ENCODE measurements at regions not wholly inside any gene's neighbourhood (a gene's known extent, or its start where the extent isn't known, plus 50 kb on each side); places are given as distances from the start of the nearest gene placed in this dataset.

DNA sequence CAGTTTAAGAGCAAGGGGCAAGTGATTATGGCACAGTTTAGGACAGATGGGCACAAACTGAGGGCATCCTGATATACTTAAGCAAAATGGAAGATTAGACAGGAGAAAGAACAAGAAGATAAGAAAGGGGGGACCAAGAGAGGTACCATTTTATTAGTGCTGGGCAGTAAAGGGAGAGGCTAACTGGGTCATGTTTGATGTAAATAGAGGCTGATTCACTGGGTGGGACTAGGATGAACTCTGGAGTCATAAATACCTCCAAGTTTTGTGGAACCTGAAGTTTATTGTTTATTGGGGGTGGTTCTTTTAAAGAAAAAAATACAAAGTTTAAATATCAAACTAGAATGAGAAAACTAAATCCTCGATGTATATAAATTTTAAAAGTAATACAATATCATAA, 1067.2 kb upstream of the GYPC start:
- ChIA-PET POLR2A (no interaction called here), CTCF (no interaction called here)
- H3K27ac ChIP-seq (ENCODE audit: low read depth, low read length) = no peak overlapping the region
- TF ChIP-seq, protein P1, sequence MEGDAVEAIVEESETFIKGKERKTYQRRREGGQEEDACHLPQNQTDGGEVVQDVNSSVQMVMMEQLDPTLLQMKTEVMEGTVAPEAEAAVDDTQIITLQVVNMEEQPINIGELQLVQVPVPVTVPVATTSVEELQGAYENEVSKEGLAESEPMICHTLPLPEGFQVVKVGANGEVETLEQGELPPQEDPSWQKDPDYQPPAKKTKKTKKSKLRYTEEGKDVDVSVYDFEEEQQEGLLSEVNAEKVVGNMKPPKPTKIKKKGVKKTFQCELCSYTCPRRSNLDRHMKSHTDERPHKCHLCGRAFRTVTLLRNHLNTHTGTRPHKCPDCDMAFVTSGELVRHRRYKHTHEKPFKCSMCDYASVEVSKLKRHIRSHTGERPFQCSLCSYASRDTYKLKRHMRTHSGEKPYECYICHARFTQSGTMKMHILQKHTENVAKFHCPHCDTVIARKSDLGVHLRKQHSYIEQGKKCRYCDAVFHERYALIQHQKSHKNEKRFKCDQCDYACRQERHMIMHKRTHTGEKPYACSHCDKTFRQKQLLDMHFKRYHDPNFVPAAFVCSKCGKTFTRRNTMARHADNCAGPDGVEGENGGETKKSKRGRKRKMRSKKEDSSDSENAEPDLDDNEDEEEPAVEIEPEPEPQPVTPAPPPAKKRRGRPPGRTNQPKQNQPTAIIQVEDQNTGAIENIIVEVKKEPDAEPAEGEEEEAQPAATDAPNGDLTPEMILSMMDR (IDR thresholded peaks at IDR 0.05; ENCODE audit: low read depth, low read length) = no peak
- peaks cover 8% of the 10 kb centered on the region; the same call in 1 of the 2 replicates for H3K9me3 ChIP-seq (ENCODE audit: control insufficient read depth, insufficient read depth, low read length)
- DNase-seq (ENCODE audit: low read depth, low spot score) = no peak
- no peaks in the 10 kb centered on the region for H3K27me3 ChIP-seq (ENCODE audit: control insufficient read depth, insufficient read depth, low read length)
- no peak overlapping the region for H3K4me3 ChIP-seq (ENCODE audit: low read depth, low read length)

DNA sequence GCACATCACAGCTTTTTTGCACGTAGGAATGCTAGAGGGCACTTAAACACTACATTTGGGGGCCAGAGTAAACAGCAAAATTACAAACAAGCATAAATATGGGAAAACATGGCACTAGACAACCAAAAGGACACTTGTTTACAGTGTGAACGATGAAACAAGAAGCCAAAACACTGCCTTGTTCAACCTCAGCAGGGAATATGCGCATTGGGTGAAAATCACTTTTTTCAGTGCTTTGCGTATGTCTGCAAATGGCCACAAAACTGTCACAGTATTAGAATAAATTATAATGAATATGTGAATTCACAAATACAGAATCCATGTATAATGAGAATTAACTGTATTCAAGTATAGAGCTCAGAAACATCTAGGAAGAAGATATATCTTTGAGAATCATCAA, 1064.0 kb upstream of the GYPC start:
- Histone ChIP-seq H3K4me3 (ENCODE audit: low read depth, low read length) (no peak overlapping the region), H3K9me3 (ENCODE audit: control insufficient read depth, insufficient read depth, low read length) (peaks cover 4% of the 10 kb centered on the region; the same call in 1 of the 2 replicates), H3K27me3 (ENCODE audit: control insufficient read depth, insufficient read depth, low read length) (no peaks in the 10 kb centered on the region), H3K27ac (ENCODE audit: low read depth, low read length) (no peak overlapping the region)
- POLR2A ChIA-PET = no interaction called here
- TF ChIP-seq, protein P1 (IDR thresholded peaks at IDR 0.05; ENCODE audit: low read depth, low read length) = no peak
- CTCF ChIA-PET = no interaction called here
- no peak for DNase-seq (ENCODE audit: low read depth, low spot score)

DNA sequence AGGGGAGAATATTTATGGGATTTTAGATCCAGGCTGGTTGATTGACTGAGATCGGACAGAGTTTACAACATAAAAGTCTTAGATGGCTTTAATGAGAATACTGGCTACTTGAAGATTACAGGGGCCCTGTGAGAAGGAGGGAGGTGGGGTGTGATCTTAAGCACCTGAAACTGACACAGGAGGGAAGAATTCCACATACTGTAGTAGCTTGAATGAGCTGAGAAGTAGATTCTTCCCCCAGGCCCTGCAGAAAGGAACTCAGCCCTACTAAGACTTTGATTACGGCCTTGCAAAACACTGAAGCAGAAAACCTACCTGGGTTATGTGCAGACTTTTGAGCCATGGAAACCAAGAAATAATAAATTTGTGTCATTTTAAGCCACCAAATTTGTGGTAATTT, 1062.9 kb upstream of the GYPC start:
- ChIA-PET CTCF (no interaction called here), POLR2A (no interaction called here)
- no peak overlapping the region for H3K4me3 ChIP-seq (ENCODE audit: low read depth, low read length)
- peaks cover 7% of the 10 kb centered on the region; the same call in 1 of the 2 replicates for H3K9me3 ChIP-seq (ENCODE audit: control insufficient read depth, insufficient read depth, low read length)
- no peak for DNase-seq (ENCODE audit: low read depth, low spot score)
- H3K27ac ChIP-seq (ENCODE audit: low read depth, low read length) = no peak overlapping the region
- TF ChIP-seq, protein P1 (IDR thresholded peaks at IDR 0.05; ENCODE audit: low read depth, low read length) = no peak
- no peaks in the 10 kb centered on the region for H3K27me3 ChIP-seq (ENCODE audit: control insufficient read depth, insufficient read depth, low read length)

DNA sequence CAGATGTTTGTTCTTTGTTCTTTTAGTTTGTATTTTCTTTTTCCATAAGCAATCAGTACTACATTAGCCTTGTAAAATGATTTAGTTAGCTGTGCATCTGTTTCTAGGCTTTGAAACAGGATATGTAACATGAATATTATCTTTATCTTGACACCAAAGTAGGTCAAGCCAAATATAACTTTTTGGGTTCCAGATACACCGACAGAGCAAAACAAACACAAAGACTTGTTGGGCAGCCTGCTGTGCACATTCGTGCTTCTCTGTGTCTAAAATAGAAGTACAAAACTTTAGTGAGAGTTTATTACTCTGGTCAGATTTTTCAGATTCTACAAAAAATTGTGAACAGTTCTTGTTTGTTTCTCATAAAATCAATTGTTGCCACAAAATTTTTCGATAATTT, 1059.3 kb upstream of the GYPC start:
- no peak overlapping the region for H3K4me3 ChIP-seq (ENCODE audit: low read depth, low read length)
- TF ChIP-seq, protein P1 (IDR thresholded peaks at IDR 0.05; ENCODE audit: low read depth, low read length) = no peak
- H3K27ac ChIP-seq (ENCODE audit: low read depth, low read length) = no peak overlapping the region
- no peaks in the 10 kb centered on the region for H3K27me3 ChIP-seq (ENCODE audit: control insufficient read depth, insufficient read depth, low read length)
- CTCF ChIA-PET = no interaction called here
- DNase-seq (ENCODE audit: low read depth, low spot score) = no peak
- peaks cover 3% of the 10 kb centered on the region; the same call in 1 of the 2 replicates for H3K9me3 ChIP-seq (ENCODE audit: control insufficient read depth, insufficient read depth, low read length)
- POLR2A ChIA-PET = no interaction called here

DNA sequence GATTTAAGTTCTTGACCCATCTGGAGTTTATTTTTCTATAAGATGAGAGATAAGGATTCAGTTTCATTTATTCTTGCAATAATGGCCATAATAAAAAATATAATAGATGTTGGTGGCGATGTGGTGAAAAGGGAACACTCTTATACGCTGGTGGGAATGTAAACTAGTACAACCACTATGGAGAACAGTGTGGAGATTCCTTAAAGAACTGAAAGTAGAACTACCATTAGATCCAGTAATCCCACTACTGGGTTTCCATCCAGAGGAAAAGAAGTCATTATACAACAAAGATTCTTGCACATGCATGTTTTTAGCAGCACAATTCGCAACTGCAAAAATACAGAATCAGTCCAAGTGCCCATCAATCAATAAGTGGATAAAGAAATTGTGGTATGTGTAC, 1040.5 kb upstream of the GYPC start:
- TF ChIP-seq, protein P1 (IDR thresholded peaks at IDR 0.05; ENCODE audit: low read depth, low read length) = no peak
- H3K9me3 ChIP-seq (ENCODE audit: control insufficient read depth, insufficient read depth, low read length) = peaks cover 5% of the 10 kb centered on the region; the same call in 1 of the 2 replicates
- no peak for DNase-seq (ENCODE audit: low read depth, low spot score)
- CTCF ChIA-PET = no interaction called here
- H3K27me3 ChIP-seq (ENCODE audit: control insufficient read depth, insufficient read depth, low read length) = no peaks in the 10 kb centered on the region
- no peak overlapping the region for H3K4me3 ChIP-seq (ENCODE audit: low read depth, low read length)
- POLR2A ChIA-PET = no interaction called here
- no peak overlapping the region for H3K27ac ChIP-seq (ENCODE audit: low read depth, low read length)
